B cell (primary cell): ENCODE measurements at regions not wholly inside any gene's neighbourhood (a gene's known extent, or its start where the extent isn't known, plus 50 kb on each side); places are given as distances from the start of the nearest gene placed in this dataset.

ENCODE experiments used
- ATAC-seq: fragments of 200-7000 bp; cut with Tn5 transposase; one replicate; pipeline ENCODE4 v1.10.0; 2021; ENCODE audit warnings: low read depth, mild to moderate bottlenecking, moderate number of reproducible peaks, moderate library complexity
- CTCF ChIA-PET: fragments of 350-600 bp; sonication (Branson Sonifier 250); formaldehyde crosslinking; loops from one replicate; lab custom pipeline; 2021; ENCODE audit warnings: antibody characterized with exemption, inconsistent platforms; lab: Charles Lee
- POLR2A ChIA-PET: fragments of 350-600 bp; sonication (Branson Sonifier 250); formaldehyde crosslinking; loops from one replicate; lab custom pipeline; 2021; ENCODE audit warnings: antibody characterized with exemption; lab: Charles Lee
- DNase-seq: peaks from one replicate; pipeline ENCODE4 v3.0.0; 2013
- H2AFZ ChIP-seq: 2 replicates; pipeline ENCODE4 v1.6.1; 2012; ENCODE audit warnings: mild to moderate bottlenecking, low read depth, low read length; ENCODE audit not compliant: insufficient read depth, poor library complexity, severe bottlenecking
- H3K27ac ChIP-seq, 2 donors: 1 replicate in 1 of 2; 2 replicates in 1 of 2; pipeline ENCODE4 v1.5.1; 2012 to 2013; ENCODE audit warnings: low read length in 2 of 2, mild to moderate bottlenecking in 2 of 2, moderate library complexity in 1 of 2
- H3K27me3 ChIP-seq, 4 experiments: fragments of 200-600 bp in 1 of 4; sonication (generic) in 1 of 4; replicated peaks in 1 of 4; 1 replicate in 2 of 4; 2 replicates in 2 of 4; pipeline versions ENCODE4 v1.6.1 to v1.7.0; 2013 to 2016; ENCODE audit warnings: low read length in 3 of 4, mild to moderate bottlenecking in 2 of 4, mixed read lengths in 1 of 4, moderate library complexity in 1 of 4; ENCODE audit not compliant: insufficient read depth in 4 of 4, control insufficient read depth in 3 of 4; ENCODE audit errors: control extremely low read depth in 1 of 4
- H3K36me3 ChIP-seq, 2 experiments: replicated peaks in 1 of 2; 1 replicate in 1 of 2; 2 replicates in 1 of 2; pipeline versions ENCODE4 v1.6.1 to v1.7.1; 2013; ENCODE audit warnings: low read length in 1 of 2; ENCODE audit not compliant: insufficient read depth in 2 of 2, control insufficient read depth in 1 of 2; ENCODE audit errors: control extremely low read depth in 1 of 2, extremely low read depth in 1 of 2
- H3K4me1 ChIP-seq, 2 donors: fragments of 200-600 bp in 1 of 2; sonication (generic) in 1 of 2; 1 replicate in 1 of 2; 2 replicates in 1 of 2; pipeline versions ENCODE4 v1.5.1 to v1.6.1; 2013 to 2017; ENCODE audit warnings: low read length in 2 of 2; ENCODE audit not compliant: control insufficient read depth in 2 of 2, insufficient read depth in 2 of 2
- H3K4me2 ChIP-seq: replicated peaks from 2 replicates; pipeline ENCODE3; 2012; ENCODE audit warnings: mild to moderate bottlenecking, low read depth, low read length; ENCODE audit not compliant: poor library complexity, severe bottlenecking
- H3K4me3 ChIP-seq, 5 experiments: fragments of 200-600 bp in 1 of 5; sonication (generic) in 1 of 5; 1 replicate in 3 of 5; 2 replicates in 2 of 5; pipeline versions ENCODE4 v1.5.1 to v1.7.0; 2011 to 2016; ENCODE audit warnings: low read length in 4 of 5, mild to moderate bottlenecking in 4 of 5, low read depth in 2 of 5, control low read depth in 1 of 5, moderate library complexity in 1 of 5; ENCODE audit not compliant: insufficient read depth in 1 of 5; ENCODE audit errors: control extremely low read depth in 1 of 5, extremely low read depth in 1 of 5
- H3K79me2 ChIP-seq: fragments of 200-600 bp; sonication (generic); one replicate; pipeline ENCODE4 v1.6.0; 2016; ENCODE audit warnings: low read length; ENCODE audit not compliant: control insufficient read depth, insufficient read depth
- H3K9ac ChIP-seq: fragments of 200-600 bp; sonication (generic); 2 replicates; pipeline ENCODE4 v1.6.1; 2017; ENCODE audit warnings: mild to moderate bottlenecking, low read length, moderate library complexity
- H3K9me3 ChIP-seq, 3 donors: one replicate each; pipeline versions ENCODE4 v1.6.1 to v1.7.1; 2013; ENCODE audit warnings: low read length in 2 of 3; ENCODE audit not compliant: control insufficient read depth in 2 of 3, insufficient read depth in 1 of 3; ENCODE audit errors: control extremely low read depth in 1 of 3
- H4K20me1 ChIP-seq: 2 replicates; pipeline ENCODE4 v1.6.0; 2012; ENCODE audit warnings: mild to moderate bottlenecking, low read length; ENCODE audit not compliant: insufficient read depth, control insufficient read depth, poor library complexity, severe bottlenecking
- H3K27ac Mint-ChIP-seq: one replicate; pipeline ENCODE4 v1.8.0; 2021; ENCODE audit warnings: mixed read lengths
- H3K27me3 Mint-ChIP-seq: one replicate; pipeline ENCODE4 v1.8.0; 2021; ENCODE audit warnings: mixed read lengths
- H3K4me1 Mint-ChIP-seq: one replicate; pipeline ENCODE4 v1.8.0; 2021; ENCODE audit warnings: mixed read lengths
- H3K4me3 Mint-ChIP-seq: one replicate; pipeline ENCODE4 v1.8.0; 2021; ENCODE audit warnings: mixed read lengths
- H3K9me3 Mint-ChIP-seq: one replicate; pipeline ENCODE4 v1.8.0; 2022; ENCODE audit warnings: mixed read lengths; ENCODE audit not compliant: insufficient read depth
- CTCF ChIP-seq: fragments of 200-600 bp; IDR thresholded peaks from one replicate; pipeline ENCODE4 v1.8.0; 2022; ENCODE audit warnings: antibody characterized with exemption, mild to moderate bottlenecking
- EZH2 ChIP-seq: IDR thresholded peaks from 2 replicates; pipeline ENCODE4 v1.6.1; 2012; ENCODE audit warnings: borderline replicate concordance, low read depth, mild to moderate bottlenecking, moderate library complexity, low read length; ENCODE audit not compliant: insufficient read depth, poor library complexity, severe bottlenecking
- WGBS: methylation state at CpG from one replicate; pipeline ENCODE4 v1.1.5; 2013; ENCODE audit warnings: missing lambda C conversion rate; ENCODE audit not compliant: insufficient coverage; 5-methylcytosine and 5-hydroxymethylcytosine counted together
- intact Hi-C: fragments of 100-400 bp; cut with micrococcal nuclease; formaldehyde crosslinking; loops from one replicate; pipeline ENCODE4 v1.10.0; 2022

GRCh38 chr2:64750817-64751285 lies 97.1 kb upstream of the SERTAD2 start:
- DNase-seq (peak; percentile 99), ATAC-seq (peak; percentile 81)
- Histone ChIP-seq H3K9ac (peak overlapping the region; percentile 90), H4K20me1 (no peaks in the 10 kb centered on the region), H3K9me3 (peaks cover 0 to under 1% (median 0%) of the 10 kb centered on the region in 3 donors), H3K27ac (peak overlapping the region; percentile 83 to 88), H3K36me3 (no peaks in the 10 kb centered on the region), H2AFZ (peak overlapping the region; percentile 88), H3K4me3 (peak overlapping the region; percentile 75 to 99 (median 93)), H3K4me2 (peak overlapping the region; percentile 87), H3K27me3 (no peaks in the 10 kb centered on the region), H3K4me1 (peaks cover 18 to 19% of the 10 kb centered on the region in 2 donors), H3K79me2 (peaks cover 5% of the 10 kb centered on the region)
- Mint-ChIP-seq H3K4me3 (peak overlapping the region; percentile 91), H3K4me1 (peaks cover 28% of the 10 kb centered on the region), H3K27ac (peak overlapping the region; percentile 98), H3K27me3 (no peaks in the 10 kb centered on the region), H3K9me3 (no peaks in the 10 kb centered on the region)
- intact Hi-C loops = loop anchor here (1.0 to 5.0 kb wide), 13 partner anchors 16 to 227 kb away; partner anchors contain the start of genes AFTPH and SERTAD2
- WGBS = 0% methylated on average over 39 of the region's 43 CpGs
- ChIA-PET POLR2A (interaction anchor here (0.6 to 5.7 kb wide), 30 partner anchors 10 to 538 kb away, joined by 3 to 138 read pairs (median 6); partner anchors contain the start of gene SERTAD2), CTCF (interaction anchor here (0.6 to 9.9 kb wide), 27 partner anchors 9 to 420 kb away, joined by 3 to 121 read pairs (median 6); partner anchors contain the start of gene SERTAD2)
- TF ChIP-seq CTCF = no peak
- TF ChIP-seq EZH2 = no peak
